ENCODE measurements at regions not wholly inside any gene's neighbourhood (a gene's known extent, or its start where the extent isn't known, plus 50 kb on each side); places are given as distances from the start of the nearest gene placed in this dataset.

DNA sequence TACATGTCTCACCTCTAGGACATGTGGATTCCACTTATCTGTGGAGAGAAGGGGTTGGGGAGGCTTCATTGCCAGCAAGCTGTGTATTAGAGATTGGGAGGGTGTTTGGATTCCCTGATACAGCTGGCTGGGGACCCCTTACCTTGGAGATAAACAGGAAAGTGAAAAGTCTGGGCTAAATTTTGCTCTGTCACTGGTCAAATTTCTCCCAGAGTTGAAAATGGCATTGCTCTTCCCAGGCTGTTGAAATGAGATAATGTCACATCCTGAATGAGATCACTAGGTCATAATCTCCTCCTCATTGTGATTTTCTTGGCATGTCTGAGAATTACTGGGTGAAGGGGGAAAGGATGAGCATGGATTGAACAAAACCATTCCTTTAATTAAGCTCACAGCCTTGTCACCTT lies 265.0 kb upstream of the PARD3B start:
- Mint-ChIP-seq H3K27me3 (ENCODE audit: low read depth, unreplicated experiment) (peaks cover 38% of the 10 kb centered on the region), H3K9me3 (ENCODE audit: unreplicated experiment) (peaks cover 4% of the 10 kb centered on the region), H3K4me1 (ENCODE audit: low read depth, unreplicated experiment) (peaks cover 12% of the 10 kb centered on the region), H3K36me3 (ENCODE audit: low read depth, unreplicated experiment) (no peaks in the 10 kb centered on the region), H3K4me3 (ENCODE audit: unreplicated experiment) (no peak overlapping the region), H3K27ac (ENCODE audit: unreplicated experiment) (no peak overlapping the region)
- H3K27me3 ChIP-seq (ENCODE audit: insufficient read depth, low read length), result no peaks in the 10 kb centered on the region
- FAIRE-seq (no peak), DNase-seq (ENCODE audit: low read depth) (no peak)
- H3K4me2 ChIP-seq (ENCODE audit: low read length), result no peak overlapping the region
- no peak overlapping the region for H2AFZ ChIP-seq (ENCODE audit: low read depth, low read length)
- no peaks in the 10 kb centered on the region for H3K9me3 ChIP-seq (ENCODE audit: insufficient read depth, low read depth, low read length)
- no peaks in the 10 kb centered on the region for H4K20me1 ChIP-seq (ENCODE audit: insufficient read depth, low read length)
- H3K9ac ChIP-seq (ENCODE audit: low read length), result no peak overlapping the region
- H3K27ac ChIP-seq (ENCODE audit: low read depth, low read length), result no peak overlapping the region
- TF ChIP-seq, protein P1, sequence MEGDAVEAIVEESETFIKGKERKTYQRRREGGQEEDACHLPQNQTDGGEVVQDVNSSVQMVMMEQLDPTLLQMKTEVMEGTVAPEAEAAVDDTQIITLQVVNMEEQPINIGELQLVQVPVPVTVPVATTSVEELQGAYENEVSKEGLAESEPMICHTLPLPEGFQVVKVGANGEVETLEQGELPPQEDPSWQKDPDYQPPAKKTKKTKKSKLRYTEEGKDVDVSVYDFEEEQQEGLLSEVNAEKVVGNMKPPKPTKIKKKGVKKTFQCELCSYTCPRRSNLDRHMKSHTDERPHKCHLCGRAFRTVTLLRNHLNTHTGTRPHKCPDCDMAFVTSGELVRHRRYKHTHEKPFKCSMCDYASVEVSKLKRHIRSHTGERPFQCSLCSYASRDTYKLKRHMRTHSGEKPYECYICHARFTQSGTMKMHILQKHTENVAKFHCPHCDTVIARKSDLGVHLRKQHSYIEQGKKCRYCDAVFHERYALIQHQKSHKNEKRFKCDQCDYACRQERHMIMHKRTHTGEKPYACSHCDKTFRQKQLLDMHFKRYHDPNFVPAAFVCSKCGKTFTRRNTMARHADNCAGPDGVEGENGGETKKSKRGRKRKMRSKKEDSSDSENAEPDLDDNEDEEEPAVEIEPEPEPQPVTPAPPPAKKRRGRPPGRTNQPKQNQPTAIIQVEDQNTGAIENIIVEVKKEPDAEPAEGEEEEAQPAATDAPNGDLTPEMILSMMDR (IDR thresholded peaks at IDR 0.05; ENCODE audit: insufficient read depth, low read depth, low read length), result no peak
- TF ChIP-seq EZH2 (IDR thresholded peaks at IDR 0.05; ENCODE audit: insufficient read depth, low read length), result no peak
- H3K79me2 ChIP-seq (ENCODE audit: insufficient read depth, low read length), result no peaks in the 10 kb centered on the region
- H3K36me3 ChIP-seq (ENCODE audit: insufficient read depth, low read length), result no peaks in the 10 kb centered on the region
- no peaks in the 10 kb centered on the region for H3K4me1 ChIP-seq (ENCODE audit: insufficient read depth, low read length)
- H3K4me3 ChIP-seq (ENCODE audit: insufficient read depth, low read depth, low read length), result no peak overlapping the region

DNA sequence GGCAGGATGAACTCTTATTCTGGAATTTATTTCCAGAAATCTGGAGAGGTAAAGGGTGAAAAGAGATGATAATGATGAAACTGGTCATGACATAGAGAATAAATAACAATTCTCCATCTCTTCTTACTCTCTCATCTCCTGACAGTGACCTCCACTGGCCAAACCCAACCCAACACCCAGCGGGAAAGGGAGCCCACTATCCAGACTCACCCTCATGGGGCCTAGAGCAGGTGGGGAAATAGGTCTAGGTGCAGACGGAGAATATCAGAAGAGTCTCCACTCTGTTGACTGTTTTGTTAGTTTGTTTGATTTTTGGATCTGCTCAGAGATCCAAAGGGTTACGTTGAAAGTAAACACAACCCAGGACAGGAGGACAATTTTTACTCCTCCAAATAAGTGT lies 263.2 kb upstream of the PARD3B start:
- H3K36me3 Mint-ChIP-seq (ENCODE audit: low read depth, unreplicated experiment), result peaks cover 2% of the 10 kb centered on the region
- Histone ChIP-seq H3K9me3 (ENCODE audit: insufficient read depth, low read depth, low read length) (no peaks in the 10 kb centered on the region), H3K27ac (ENCODE audit: low read depth, low read length) (no peak overlapping the region), H3K4me1 (ENCODE audit: insufficient read depth, low read length) (no peaks in the 10 kb centered on the region), H3K4me2 (ENCODE audit: low read length) (no peak overlapping the region), H3K27me3 (ENCODE audit: insufficient read depth, low read length) (no peaks in the 10 kb centered on the region), H2AFZ (ENCODE audit: low read depth, low read length) (no peak overlapping the region), H3K9ac (ENCODE audit: low read length) (no peak overlapping the region), H3K4me3 (ENCODE audit: insufficient read depth, low read depth, low read length) (no peak overlapping the region), H4K20me1 (ENCODE audit: insufficient read depth, low read length) (no peaks in the 10 kb centered on the region), H3K79me2 (ENCODE audit: insufficient read depth, low read length) (no peaks in the 10 kb centered on the region), H3K36me3 (ENCODE audit: insufficient read depth, low read length) (no peaks in the 10 kb centered on the region)
- H3K27ac Mint-ChIP-seq (ENCODE audit: unreplicated experiment), result no peak overlapping the region
- peaks cover 35% of the 10 kb centered on the region for H3K27me3 Mint-ChIP-seq (ENCODE audit: low read depth, unreplicated experiment)
- peaks cover 4% of the 10 kb centered on the region for H3K9me3 Mint-ChIP-seq (ENCODE audit: unreplicated experiment)
- peaks cover 12% of the 10 kb centered on the region for H3K4me1 Mint-ChIP-seq (ENCODE audit: low read depth, unreplicated experiment)
- no peak for DNase-seq (ENCODE audit: low read depth)
- no peak for TF ChIP-seq EZH2 (IDR thresholded peaks at IDR 0.05; ENCODE audit: insufficient read depth, low read length)
- TF ChIP-seq, protein P1 (IDR thresholded peaks at IDR 0.05; ENCODE audit: insufficient read depth, low read depth, low read length), result no peak
- H3K4me3 Mint-ChIP-seq (ENCODE audit: unreplicated experiment), result no peak overlapping the region
- no peak for FAIRE-seq

DNA sequence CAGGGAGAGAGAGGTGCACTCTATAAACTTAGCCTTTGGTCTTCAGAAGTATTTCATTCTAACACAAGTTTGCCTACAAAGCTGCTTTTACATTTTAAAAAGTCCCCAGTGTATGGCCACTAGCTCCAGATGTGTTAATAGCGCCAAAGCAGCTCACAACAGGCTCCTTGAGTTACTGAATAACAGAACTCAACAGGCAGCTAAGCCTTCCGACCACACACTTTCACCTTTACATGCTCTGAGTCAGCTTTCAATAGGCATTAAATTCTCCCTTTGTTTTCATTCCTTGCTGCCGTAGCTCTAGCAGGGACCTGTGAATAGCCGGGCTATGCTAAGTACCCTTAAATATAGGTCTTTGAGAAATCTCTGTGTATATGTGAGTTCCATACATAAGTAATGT lies 262.8 kb upstream of the PARD3B start:
- DNase-seq (ENCODE audit: low read depth) (peak; percentile 4), FAIRE-seq (no peak)
- Histone ChIP-seq H3K79me2 (ENCODE audit: insufficient read depth, low read length) (no peaks in the 10 kb centered on the region), H2AFZ (ENCODE audit: low read depth, low read length) (no peak overlapping the region), H4K20me1 (ENCODE audit: insufficient read depth, low read length) (no peaks in the 10 kb centered on the region), H3K9ac (ENCODE audit: low read length) (no peak overlapping the region), H3K27ac (ENCODE audit: low read depth, low read length) (no peak overlapping the region), H3K4me2 (ENCODE audit: low read length) (no peak overlapping the region), H3K4me3 (ENCODE audit: insufficient read depth, low read depth, low read length) (no peak overlapping the region), H3K27me3 (ENCODE audit: insufficient read depth, low read length) (no peaks in the 10 kb centered on the region), H3K4me1 (ENCODE audit: insufficient read depth, low read length) (no peaks in the 10 kb centered on the region), H3K9me3 (ENCODE audit: insufficient read depth, low read depth, low read length) (no peaks in the 10 kb centered on the region), H3K36me3 (ENCODE audit: insufficient read depth, low read length) (no peaks in the 10 kb centered on the region)
- H3K9me3 Mint-ChIP-seq (ENCODE audit: unreplicated experiment), result peaks cover 4% of the 10 kb centered on the region
- peaks cover 2% of the 10 kb centered on the region for H3K36me3 Mint-ChIP-seq (ENCODE audit: low read depth, unreplicated experiment)
- TF ChIP-seq, protein P1 (IDR thresholded peaks at IDR 0.05; ENCODE audit: insufficient read depth, low read depth, low read length), result no peak
- TF ChIP-seq EZH2 (IDR thresholded peaks at IDR 0.05; ENCODE audit: insufficient read depth, low read length), result no peak
- H3K4me1 Mint-ChIP-seq (ENCODE audit: low read depth, unreplicated experiment), result peaks cover 12% of the 10 kb centered on the region
- H3K4me3 Mint-ChIP-seq (ENCODE audit: unreplicated experiment), result no peak overlapping the region
- H3K27me3 Mint-ChIP-seq (ENCODE audit: low read depth, unreplicated experiment), result peaks cover 33% of the 10 kb centered on the region
- H3K27ac Mint-ChIP-seq (ENCODE audit: unreplicated experiment), result no peak overlapping the region
